ENCODE measurements at regions not wholly inside any gene's neighbourhood (a gene's known extent, or its start where the extent isn't known, plus 50 kb on each side); places are given as distances from the start of the nearest gene placed in this dataset.

- TF ChIP-seq REST (IDR thresholded peaks at IDR 0.05; ENCODE audit: low read depth, low read length) (no peak), SIN3A (IDR thresholded peaks at IDR 0.05; ENCODE audit: borderline replicate concordance, low read depth, low read length) (no peak), MXI1 (IDR thresholded peaks at IDR 0.05; ENCODE audit: low read depth, low read length) (no peak)
- CTCF ChIA-PET = interaction anchor here (0.9 to 6.4 kb wide), 9 partner anchors 8 to 507 kb away, joined by 3 to 44 read pairs (median 4); no protein-coding TSS in a partner anchor
These were observed 375.8 kb downstream of the THBS2 start for GRCh38 chr6:168877821-168878282.

GRCh38 chr6:168876956-168877355 lies 376.7 kb downstream of the THBS2 start:
- DNase-seq = no peak
- H3K79me2 ChIP-seq (ENCODE audit: insufficient read depth) = no peaks in the 10 kb centered on the region
- no peak overlapping the region for H3K4me3 ChIP-seq (ENCODE audit: low read depth in 2 of 2, low read length in 1 of 2)
- no peaks in the 10 kb centered on the region for H3K9me2 ChIP-seq
- H2AFZ ChIP-seq (ENCODE audit: low read depth) = no peak overlapping the region
- H3K27me3 ChIP-seq (ENCODE audit: insufficient read depth) = no peaks in the 10 kb centered on the region
- POLR2A ChIA-PET = no interaction called here
- H3K4me1 ChIP-seq (ENCODE audit: control insufficient read depth in 1 of 2, insufficient read depth in 2 of 2, low read depth in 1 of 2, low read length in 1 of 2) = peaks cover 0 to 9% of the 10 kb centered on the region in 2 experiments; a peak in 1 of 4 replicates
- 71% methylated on average over 14 of the region's 15 CpGs for WGBS (ENCODE audit: low lambda C conversion rate)
- no peaks in the 10 kb centered on the region for H4K20me1 ChIP-seq (ENCODE audit: insufficient read depth)
- no peak overlapping the region for H3K27ac ChIP-seq (ENCODE audit: low read depth in 2 of 2, low read length in 1 of 2)
- no peak overlapping the region for H3K9ac ChIP-seq
- CTCF ChIA-PET = interaction anchor here (1.0 to 2.4 kb wide), 6 partner anchors 9 to 509 kb away, joined by 3 to 12 read pairs (median 3); no protein-coding TSS in a partner anchor
- no peaks in the 10 kb centered on the region for H3F3A ChIP-seq (replicated peaks; ENCODE audit: insufficient read depth)
- H3K4me2 ChIP-seq = no peak overlapping the region
- H3K36me3 ChIP-seq (replicated peaks in 1 of 2; ENCODE audit: control insufficient read depth in 1 of 2, insufficient read depth in 2 of 2, low read length in 1 of 2) = no peaks in the 10 kb centered on the region
- H3K9me3 ChIP-seq = no peaks in the 10 kb centered on the region
- TF ChIP-seq, protein P1, sequence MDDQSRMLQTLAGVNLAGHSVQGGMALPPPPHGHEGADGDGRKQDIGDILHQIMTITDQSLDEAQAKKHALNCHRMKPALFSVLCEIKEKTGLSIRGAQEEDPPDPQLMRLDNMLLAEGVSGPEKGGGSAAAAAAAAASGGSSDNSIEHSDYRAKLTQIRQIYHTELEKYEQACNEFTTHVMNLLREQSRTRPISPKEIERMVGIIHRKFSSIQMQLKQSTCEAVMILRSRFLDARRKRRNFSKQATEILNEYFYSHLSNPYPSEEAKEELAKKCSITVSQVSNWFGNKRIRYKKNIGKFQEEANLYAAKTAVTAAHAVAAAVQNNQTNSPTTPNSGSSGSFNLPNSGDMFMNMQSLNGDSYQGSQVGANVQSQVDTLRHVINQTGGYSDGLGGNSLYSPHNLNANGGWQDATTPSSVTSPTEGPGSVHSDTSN (IDR thresholded peaks at IDR 0.05) = no peak
- TF ChIP-seq USF1 (IDR thresholded peaks at IDR 0.05; ENCODE audit: borderline replicate concordance, low read depth) (no peak), RAD21 (IDR thresholded peaks at IDR 0.05; ENCODE audit: low read length) (no peak), RXRA (IDR thresholded peaks at IDR 0.05; ENCODE audit: borderline replicate concordance, low read depth) (no peak), NFIC (IDR thresholded peaks at IDR 0.05; ENCODE audit: borderline replicate concordance) (no peak), POLR2AphosphoS5 (IDR thresholded peaks at IDR 0.05; ENCODE audit: low read depth, low read length) (no peak), FOSL2 (IDR thresholded peaks at IDR 0.05; ENCODE audit: borderline replicate concordance, low read depth) (no peak), TAF1 (IDR thresholded peaks at IDR 0.05; ENCODE audit: borderline replicate concordance, low read depth, low read length) (no peak), RFX5 (IDR thresholded peaks at IDR 0.05; ENCODE audit: low read length) (no peak), ZBTB33 (IDR thresholded peaks at IDR 0.05; ENCODE audit: borderline replicate concordance, low read depth) (no peak), ELF1 (IDR thresholded peaks at IDR 0.05) (no peak), FOXJ3 (CRISPR knock-in tag; IDR thresholded peaks at IDR 0.05) (no peak), RCOR1 (IDR thresholded peaks at IDR 0.05; ENCODE audit: low read length) (no peak), MXI1 (IDR thresholded peaks at IDR 0.05; ENCODE audit: low read depth, low read length) (no peak), IRF3 (IDR thresholded peaks at IDR 0.05; ENCODE audit: low read depth, low read length) (no peak), SMC3 (IDR thresholded peaks at IDR 0.05; ENCODE audit: low read depth, low read length) (no peak), MEF2A (IDR thresholded peaks at IDR 0.05; ENCODE audit: borderline replicate concordance, low read depth) (no peak)
- TF ChIP-seq, protein P2, sequence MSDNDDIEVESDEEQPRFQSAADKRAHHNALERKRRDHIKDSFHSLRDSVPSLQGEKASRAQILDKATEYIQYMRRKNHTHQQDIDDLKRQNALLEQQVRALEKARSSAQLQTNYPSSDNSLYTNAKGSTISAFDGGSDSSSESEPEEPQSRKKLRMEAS (IDR thresholded peaks at IDR 0.05; ENCODE audit: low read depth) = no peak

More at GRCh38 chr6:168877821-168878282, 375.8 kb downstream of the THBS2 start:
- no peak overlapping the region for H3K4me2 ChIP-seq
- no peak overlapping the region for H2AFZ ChIP-seq (ENCODE audit: low read depth)
- no peaks in the 10 kb centered on the region for H3K9me2 ChIP-seq
- peaks cover 0 to 9% of the 10 kb centered on the region in 2 experiments; a peak in 1 of 4 replicates for H3K4me1 ChIP-seq (ENCODE audit: control insufficient read depth in 1 of 2, insufficient read depth in 2 of 2, low read depth in 1 of 2, low read length in 1 of 2)
- H4K20me1 ChIP-seq (ENCODE audit: insufficient read depth) = no peaks in the 10 kb centered on the region
- POLR2A ChIA-PET = no interaction called here
- H3K9me3 ChIP-seq = no peaks in the 10 kb centered on the region
- 42% methylated on average over 6 of the region's 10 CpGs for WGBS (ENCODE audit: low lambda C conversion rate)
- no peak for DNase-seq
- no peaks in the 10 kb centered on the region for H3K79me2 ChIP-seq (ENCODE audit: insufficient read depth)
- H3K9ac ChIP-seq = no peak overlapping the region
- H3K4me3 ChIP-seq (ENCODE audit: low read depth in 2 of 2, low read length in 1 of 2) = no peak overlapping the region
- H3K36me3 ChIP-seq (replicated peaks in 1 of 2; ENCODE audit: control insufficient read depth in 1 of 2, insufficient read depth in 2 of 2, low read length in 1 of 2) = no peaks in the 10 kb centered on the region
- H3K27me3 ChIP-seq (ENCODE audit: insufficient read depth) = no peaks in the 10 kb centered on the region
- H3F3A ChIP-seq (replicated peaks; ENCODE audit: insufficient read depth) = no peaks in the 10 kb centered on the region
- no peak overlapping the region for H3K27ac ChIP-seq (ENCODE audit: low read depth in 2 of 2, low read length in 1 of 2)
